ENCODE measurements at regions not wholly inside any gene's neighbourhood (a gene's known extent, or its start where the extent isn't known, plus 50 kb on each side); places are given as distances from the start of the nearest gene placed in this dataset.

DNA sequence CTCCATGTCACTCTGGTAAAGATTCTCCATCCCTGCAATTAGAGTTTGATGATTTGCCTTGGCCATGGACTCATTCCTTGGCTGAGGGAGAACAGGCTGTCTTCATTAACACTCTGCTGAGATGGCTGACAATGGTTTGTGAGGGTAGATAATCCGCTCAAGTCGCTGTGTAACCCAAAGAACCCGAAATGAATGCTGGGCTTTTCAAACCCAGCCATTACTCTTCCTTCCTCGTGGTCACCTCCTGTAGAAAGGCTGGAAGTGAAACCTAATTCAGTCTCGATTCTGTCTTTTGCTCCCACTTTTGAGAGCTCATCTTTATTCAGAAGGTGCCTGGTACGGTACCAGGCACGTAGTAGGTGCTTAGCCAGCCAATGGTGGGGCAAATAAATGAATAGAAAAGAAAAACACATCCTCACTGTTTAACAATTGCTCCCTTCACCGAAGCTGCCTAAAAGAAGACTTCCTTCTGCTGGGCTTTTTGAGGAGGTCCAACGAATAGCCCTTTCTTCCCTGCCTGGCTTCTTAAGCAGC lies 190.2 kb downstream of the BCAS1 start:
- Histone ChIP-seq H3K36me3 (no peaks in the 10 kb centered on the region), H3K4me2 (no peak overlapping the region), H3K9ac (no peak overlapping the region), H3K79me2 (ENCODE audit: low read depth) (no peaks in the 10 kb centered on the region), H3F3A (ENCODE audit: low read depth) (no peaks in the 10 kb centered on the region), H3K4me3 (no peak overlapping the region), H2AFZ (replicated peaks) (no peak overlapping the region), H3K27ac (no peak overlapping the region), H3K9me3 (ENCODE audit: low read depth) (no peaks in the 10 kb centered on the region), H3K4me1 (no peaks in the 10 kb centered on the region), H3K27me3 (no peaks in the 10 kb centered on the region), H4K20me1 (ENCODE audit: low read depth) (no peaks in the 10 kb centered on the region)
- DNase-seq (ENCODE audit: low spot score): no peak
- no peak overlapping the region for H3K4me3 Mint-ChIP-seq
- TF ChIP-seq EZH2 (IDR thresholded peaks at IDR 0.05) (no peak), EZH2phosphoT487 (IDR thresholded peaks at IDR 0.05) (no peak)
- TF ChIP-seq, protein P1, sequence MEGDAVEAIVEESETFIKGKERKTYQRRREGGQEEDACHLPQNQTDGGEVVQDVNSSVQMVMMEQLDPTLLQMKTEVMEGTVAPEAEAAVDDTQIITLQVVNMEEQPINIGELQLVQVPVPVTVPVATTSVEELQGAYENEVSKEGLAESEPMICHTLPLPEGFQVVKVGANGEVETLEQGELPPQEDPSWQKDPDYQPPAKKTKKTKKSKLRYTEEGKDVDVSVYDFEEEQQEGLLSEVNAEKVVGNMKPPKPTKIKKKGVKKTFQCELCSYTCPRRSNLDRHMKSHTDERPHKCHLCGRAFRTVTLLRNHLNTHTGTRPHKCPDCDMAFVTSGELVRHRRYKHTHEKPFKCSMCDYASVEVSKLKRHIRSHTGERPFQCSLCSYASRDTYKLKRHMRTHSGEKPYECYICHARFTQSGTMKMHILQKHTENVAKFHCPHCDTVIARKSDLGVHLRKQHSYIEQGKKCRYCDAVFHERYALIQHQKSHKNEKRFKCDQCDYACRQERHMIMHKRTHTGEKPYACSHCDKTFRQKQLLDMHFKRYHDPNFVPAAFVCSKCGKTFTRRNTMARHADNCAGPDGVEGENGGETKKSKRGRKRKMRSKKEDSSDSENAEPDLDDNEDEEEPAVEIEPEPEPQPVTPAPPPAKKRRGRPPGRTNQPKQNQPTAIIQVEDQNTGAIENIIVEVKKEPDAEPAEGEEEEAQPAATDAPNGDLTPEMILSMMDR (IDR thresholded peaks at IDR 0.05): no peak
- no peaks in the 10 kb centered on the region for H3K36me3 Mint-ChIP-seq
- no peaks in the 10 kb centered on the region for H3K4me1 Mint-ChIP-seq
- no peaks in the 10 kb centered on the region for H3K9me3 Mint-ChIP-seq
- H3K27me3 Mint-ChIP-seq (ENCODE audit: insufficient read depth, low read depth): peaks cover 3% of the 10 kb centered on the region
- peak overlapping the region; percentile 50 for H3K27ac Mint-ChIP-seq

DNA sequence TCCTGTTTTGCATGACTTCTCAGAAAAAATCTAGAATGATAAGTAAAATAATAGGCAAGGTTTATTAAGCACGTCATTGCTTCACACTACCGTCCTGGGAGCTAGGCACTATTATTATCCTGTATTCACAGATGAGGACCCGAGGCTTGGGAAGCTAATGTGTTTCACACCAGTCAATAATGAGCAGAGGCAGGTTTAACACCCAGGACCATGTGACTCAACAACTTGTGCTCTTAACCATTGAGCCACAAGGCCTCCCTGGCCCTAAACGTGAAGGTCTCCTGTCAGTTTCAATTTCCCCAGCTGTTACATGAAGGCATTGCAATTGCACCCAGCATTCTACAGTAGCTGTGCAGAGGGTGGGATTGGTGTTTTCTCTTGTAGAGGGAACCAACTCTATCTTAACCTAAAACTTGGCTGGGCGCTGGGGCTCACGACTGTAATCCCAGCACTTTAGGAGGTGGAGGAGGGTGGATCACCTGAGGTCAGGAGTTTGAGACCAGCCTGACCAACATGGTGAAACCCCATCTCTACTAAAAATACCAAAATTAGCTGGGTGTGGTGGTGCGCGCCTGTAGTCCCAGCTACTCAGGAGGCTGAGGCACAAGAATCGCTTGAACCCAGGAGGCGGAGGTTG lies 191.2 kb downstream of the BCAS1 start:
- H3K9me3 Mint-ChIP-seq: no peaks in the 10 kb centered on the region
- TF ChIP-seq EZH2phosphoT487 (IDR thresholded peaks at IDR 0.05) (no peak), EZH2 (IDR thresholded peaks at IDR 0.05) (no peak)
- TF ChIP-seq, protein P1 (IDR thresholded peaks at IDR 0.05): no peak

DNA sequence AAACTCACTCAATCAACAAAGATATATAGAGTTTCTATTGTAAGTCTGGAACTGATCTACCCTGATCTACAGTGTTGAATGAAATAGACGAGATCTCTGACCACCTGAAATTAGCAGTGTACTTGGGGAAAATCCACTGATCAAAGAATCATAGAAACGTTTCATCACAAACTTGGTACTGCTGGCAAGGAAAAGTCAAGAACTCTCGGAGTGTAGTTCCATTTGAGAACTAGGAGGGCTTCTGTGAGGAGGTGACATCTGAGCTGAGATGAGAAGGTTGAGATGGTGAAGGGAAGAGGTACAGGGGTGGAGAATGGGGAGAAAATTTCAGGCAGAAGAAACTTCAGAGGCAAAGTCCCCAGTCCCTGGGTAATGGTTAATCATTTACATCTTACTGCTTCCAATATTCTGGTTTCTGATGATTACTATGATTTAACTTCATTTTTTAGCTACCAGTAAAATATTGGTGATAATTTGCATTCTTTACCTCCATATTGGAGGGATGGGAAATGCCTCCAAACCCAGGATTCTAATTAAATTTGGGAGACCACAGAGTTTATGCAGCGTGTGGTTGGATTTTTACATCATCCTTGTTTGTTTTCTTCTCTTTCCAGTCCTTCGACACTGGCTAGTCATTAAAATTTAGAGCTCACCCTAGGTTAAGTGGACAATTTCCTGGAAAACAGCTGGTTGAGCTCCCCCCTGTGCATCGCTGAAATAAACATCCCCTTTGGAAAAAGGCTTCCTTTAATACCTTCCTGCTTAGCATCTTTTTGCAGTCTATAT lies 191.9 kb downstream of the BCAS1 start:
- Histone ChIP-seq H3K79me2 (ENCODE audit: low read depth) (no peaks in the 10 kb centered on the region), H4K20me1 (ENCODE audit: low read depth) (no peaks in the 10 kb centered on the region), H3F3A (ENCODE audit: low read depth) (no peaks in the 10 kb centered on the region), H3K4me3 (no peak overlapping the region), H3K4me2 (no peak overlapping the region), H3K27me3 (no peaks in the 10 kb centered on the region), H2AFZ (replicated peaks) (no peak overlapping the region), H3K4me1 (peaks cover 3% of the 10 kb centered on the region), H3K36me3 (no peaks in the 10 kb centered on the region), H3K27ac (no peak overlapping the region), H3K9me3 (ENCODE audit: low read depth) (no peaks in the 10 kb centered on the region), H3K9ac (no peak overlapping the region)
- H3K36me3 Mint-ChIP-seq: no peaks in the 10 kb centered on the region
- no peak overlapping the region for H3K27ac Mint-ChIP-seq
- H3K4me1 Mint-ChIP-seq: no peaks in the 10 kb centered on the region
- TF ChIP-seq, protein P1 (IDR thresholded peaks at IDR 0.05): no peak
- TF ChIP-seq EZH2 (IDR thresholded peaks at IDR 0.05): no peak
- TF ChIP-seq EZH2phosphoT487 (IDR thresholded peaks at IDR 0.05): no peak
- DNase-seq (ENCODE audit: low spot score): no peak
- H3K9me3 Mint-ChIP-seq: no peaks in the 10 kb centered on the region
- H3K4me3 Mint-ChIP-seq: no peak overlapping the region
- peaks cover 3% of the 10 kb centered on the region for H3K27me3 Mint-ChIP-seq (ENCODE audit: insufficient read depth, low read depth)

More for the DNA sequence above, 191.2 kb downstream of the BCAS1 start:
- Histone ChIP-seq H3K36me3 (no peaks in the 10 kb centered on the region), H3K4me1 (no peaks in the 10 kb centered on the region), H3K4me3 (no peak overlapping the region), H3K4me2 (no peak overlapping the region), H3K27ac (no peak overlapping the region), H3F3A (ENCODE audit: low read depth) (no peaks in the 10 kb centered on the region), H3K9me3 (ENCODE audit: low read depth) (no peaks in the 10 kb centered on the region), H3K9ac (no peak overlapping the region), H3K79me2 (ENCODE audit: low read depth) (no peaks in the 10 kb centered on the region), H3K27me3 (no peaks in the 10 kb centered on the region), H2AFZ (replicated peaks) (no peak overlapping the region), H4K20me1 (ENCODE audit: low read depth) (no peaks in the 10 kb centered on the region)
- no peak overlapping the region for H3K4me3 Mint-ChIP-seq
- peaks cover 3% of the 10 kb centered on the region for H3K27me3 Mint-ChIP-seq (ENCODE audit: insufficient read depth, low read depth)
- no peaks in the 10 kb centered on the region for H3K36me3 Mint-ChIP-seq
- H3K27ac Mint-ChIP-seq: no peak overlapping the region
- no peaks in the 10 kb centered on the region for H3K4me1 Mint-ChIP-seq
- DNase-seq (ENCODE audit: low spot score): no peak

All from neural progenitor cell (in vitro differentiated cells).